ENCODE measurements at regions not wholly inside any gene's neighbourhood (a gene's known extent, or its start where the extent isn't known, plus 50 kb on each side); places are given as distances from the start of the nearest gene placed in this dataset.
"Not testable (repeated sequence)": the region's sequence is repeated elsewhere in the genome, so short reads cannot be mapped to it uniquely, and the experiment has no call there.

DNA sequence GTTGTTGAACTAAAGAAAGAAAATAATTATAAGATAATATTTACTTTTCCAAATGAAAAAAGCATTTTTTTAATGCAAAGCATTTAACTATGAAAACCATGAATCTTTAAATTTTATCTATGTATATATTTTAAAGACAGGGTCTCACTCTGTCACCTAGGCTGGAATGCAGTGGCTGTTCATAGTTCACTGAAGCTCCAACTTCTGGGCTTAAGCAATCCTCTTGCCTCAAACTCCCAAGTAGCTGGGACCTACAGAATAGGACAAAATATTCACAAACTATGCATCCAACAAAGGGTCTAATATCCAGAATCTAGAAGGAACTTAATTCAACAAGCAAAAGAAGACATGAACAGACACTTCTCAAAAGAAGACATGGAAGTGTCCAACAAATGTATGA, 55.9 kb upstream of the ALB start:
- DNase-seq (ENCODE audit: extremely low spot score, insufficient read length, low read depth) (no peak), FAIRE-seq (no peak)

- FAIRE-seq (no peak), DNase-seq (ENCODE audit: extremely low spot score, insufficient read length, low read depth) (no peak)
Measured at GRCh38 chr4:73347497-73347896, 56.6 kb upstream of the ALB start.

GRCh38 chr4:73345399-73345975, 58.6 kb upstream of the ALB start:
- DNase-seq (ENCODE audit: extremely low spot score, insufficient read length, low read depth) (no peak), FAIRE-seq (no peak)

GRCh38 chr4:73344106-73344505, 60.0 kb upstream of the ALB start:
- FAIRE-seq (no peak), DNase-seq (ENCODE audit: extremely low spot score, insufficient read length, low read depth) (no peak)

DNA sequence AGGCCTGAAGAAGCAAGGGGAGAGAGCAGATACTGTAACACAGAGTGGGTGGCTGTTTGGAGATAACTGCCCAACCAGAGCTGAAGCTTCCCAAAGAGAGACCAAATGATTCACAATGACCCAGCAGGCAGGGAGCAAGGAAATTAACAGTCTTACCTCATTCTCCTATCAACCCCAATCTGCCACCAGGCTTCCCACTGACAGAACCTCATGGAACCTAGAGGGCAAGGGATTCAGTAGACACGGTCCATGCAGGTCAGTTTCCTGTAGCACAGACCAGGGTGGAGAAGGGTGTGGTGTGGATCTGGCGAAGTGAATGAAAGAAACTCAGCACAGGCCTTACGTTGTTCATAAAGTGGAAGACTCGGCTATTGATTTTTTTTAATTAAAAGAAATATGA, 60.7 kb upstream of the ALB start:
- DNase-seq (ENCODE audit: extremely low spot score, insufficient read length, low read depth) (no peak), FAIRE-seq (no peak)

DNA sequence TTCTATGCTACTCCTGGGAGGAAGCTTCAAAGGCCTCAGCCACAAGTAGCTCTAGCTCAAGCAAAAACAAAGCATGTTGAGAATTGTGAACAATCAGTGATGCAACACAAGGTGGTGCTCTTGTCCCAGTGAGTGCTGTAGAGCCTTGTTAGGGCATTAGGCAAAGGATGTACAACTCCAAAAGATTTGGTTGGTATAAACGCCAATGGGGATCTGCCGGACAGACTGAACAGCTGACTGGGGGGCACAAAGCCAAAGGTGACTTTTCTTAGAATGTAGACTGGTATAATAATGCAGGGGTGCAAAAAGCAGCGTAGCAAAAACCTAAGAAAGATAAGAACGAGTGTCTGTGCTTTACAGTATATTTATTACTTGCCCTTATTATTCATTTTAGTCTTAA, 62.6 kb upstream of the ALB start:
- no peak for DNase-seq (ENCODE audit: extremely low spot score, insufficient read length, low read depth)
- FAIRE-seq, result no peak

- FAIRE-seq (no peak), DNase-seq (ENCODE audit: extremely low spot score, insufficient read length, low read depth) (no peak)
Measured at GRCh38 chr4:73340917-73341316, 63.2 kb upstream of the ALB start.

DNA sequence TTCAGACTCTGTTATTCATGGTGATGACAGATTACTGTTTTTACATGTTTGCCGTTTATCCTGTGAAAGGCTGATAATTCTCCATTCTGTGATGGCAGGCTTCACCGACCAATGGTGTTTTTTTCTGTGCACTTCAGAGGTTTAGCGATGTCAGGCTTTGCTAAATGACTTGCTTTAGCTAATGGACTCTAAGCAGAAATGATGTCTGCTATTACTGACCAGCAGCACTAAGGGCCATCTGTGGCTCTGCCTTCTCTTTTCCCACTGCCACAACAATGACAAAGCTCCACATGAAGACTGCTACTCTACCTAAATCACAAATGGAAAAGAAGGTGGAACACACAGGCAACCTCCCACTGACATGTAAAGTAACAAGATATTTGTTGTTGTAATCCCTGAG, 68.4 kb upstream of the ALB start:
- DNase-seq (ENCODE audit: extremely low spot score, insufficient read length, low read depth) (no peak), FAIRE-seq (no peak)

DNA sequence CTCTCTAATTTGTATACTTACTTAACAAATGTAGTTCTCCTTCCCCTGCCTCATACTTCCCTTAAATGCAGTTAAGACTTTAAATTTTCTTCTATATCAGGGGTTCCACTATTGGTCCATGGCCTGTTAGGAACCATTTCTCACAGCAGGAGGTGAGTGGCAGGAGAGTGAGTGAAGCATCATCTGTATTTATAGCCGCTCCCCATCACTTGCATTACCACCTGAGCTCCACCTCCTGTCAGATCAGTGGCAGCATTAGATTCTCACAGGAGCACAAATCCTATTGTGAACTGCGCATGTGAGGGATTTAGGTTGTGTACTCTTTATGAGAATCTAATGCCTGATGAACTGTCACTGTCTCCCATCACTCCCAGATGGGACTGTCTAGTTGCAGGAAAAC, 72.1 kb upstream of the ALB start:
- DNase-seq (ENCODE audit: extremely low spot score, insufficient read length, low read depth); FAIRE-seq: not testable (repeated sequence)

DNA sequence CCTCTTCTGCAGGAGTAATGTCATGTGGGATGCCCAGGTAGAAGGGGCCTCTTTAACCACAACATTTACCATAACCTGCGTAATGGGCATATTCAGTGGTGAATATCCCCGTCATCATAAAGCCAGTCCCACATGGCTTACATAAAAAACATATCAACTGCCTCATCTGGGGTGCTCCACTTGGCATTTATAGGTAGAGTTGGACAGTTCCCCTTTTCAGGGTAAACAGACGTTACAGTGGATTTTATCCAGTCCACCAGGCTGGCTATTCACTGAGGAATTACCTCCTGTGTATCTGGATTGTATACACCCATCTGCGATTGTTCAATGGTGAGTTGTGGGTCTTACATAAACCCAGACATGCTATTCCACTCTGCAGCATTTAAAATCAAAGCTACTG, 70.7 kb upstream of the ANKRD17 start:
- no peak for DNase-seq (ENCODE audit: extremely low spot score, insufficient read length, low read depth)
- no peak for FAIRE-seq

GRCh38 chr4:73325776-73326175, 67.2 kb upstream of the ANKRD17 start:
- not testable (repeated sequence) for FAIRE-seq; DNase-seq (ENCODE audit: extremely low spot score, insufficient read length, low read depth)

DNA sequence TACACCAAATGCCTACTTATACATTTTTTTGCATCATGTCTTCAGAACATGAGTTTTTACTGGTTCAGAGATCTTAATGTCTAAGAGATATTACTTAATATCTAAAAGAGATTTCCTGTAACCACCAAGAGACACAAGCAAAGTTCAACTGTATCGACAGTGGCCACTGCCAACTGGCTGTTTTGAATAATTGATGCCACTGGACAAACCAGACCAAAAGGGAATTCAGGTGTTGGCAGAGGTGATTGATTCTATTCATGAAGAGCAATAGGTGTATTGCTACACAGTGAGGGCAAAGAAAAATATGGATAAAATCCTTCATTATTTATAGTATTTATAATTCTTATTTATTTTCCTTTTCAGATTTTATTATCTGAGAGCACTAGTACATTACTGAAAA, 58.5 kb upstream of the ANKRD17 start:
- no peak for FAIRE-seq
- DNase-seq (ENCODE audit: extremely low spot score, insufficient read length, low read depth), result no peak

DNA sequence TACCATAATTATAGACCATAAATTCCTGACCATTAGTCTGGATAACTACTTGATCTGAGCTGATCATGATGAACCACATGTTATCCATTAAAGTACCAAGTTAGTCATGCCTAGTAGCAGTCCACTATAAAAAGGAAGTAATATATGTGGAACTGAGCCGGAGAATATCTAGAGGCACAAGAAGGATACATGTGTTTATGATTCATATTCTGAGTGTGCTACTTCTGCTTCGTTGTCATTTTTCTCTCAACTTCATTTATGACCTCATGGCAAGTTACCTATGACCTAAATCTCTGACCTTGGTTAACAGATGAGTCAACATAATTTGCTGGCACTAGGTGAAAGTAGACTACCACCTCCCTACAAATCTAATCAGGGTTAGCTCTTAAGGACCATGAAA, 56.5 kb upstream of the ANKRD17 start:
- FAIRE-seq (no peak), DNase-seq (ENCODE audit: extremely low spot score, insufficient read length, low read depth) (no peak)

- no peak for FAIRE-seq
- DNase-seq (ENCODE audit: extremely low spot score, insufficient read length, low read depth), result no peak
Measured at GRCh38 chr4:73312967-73313366, 54.4 kb upstream of the ANKRD17 start.

GRCh38 chr4:73311428-73311827, 52.8 kb upstream of the ANKRD17 start:
- FAIRE-seq (peak; percentile 67), DNase-seq (ENCODE audit: extremely low spot score, insufficient read length, low read depth) (no peak)

DNA sequence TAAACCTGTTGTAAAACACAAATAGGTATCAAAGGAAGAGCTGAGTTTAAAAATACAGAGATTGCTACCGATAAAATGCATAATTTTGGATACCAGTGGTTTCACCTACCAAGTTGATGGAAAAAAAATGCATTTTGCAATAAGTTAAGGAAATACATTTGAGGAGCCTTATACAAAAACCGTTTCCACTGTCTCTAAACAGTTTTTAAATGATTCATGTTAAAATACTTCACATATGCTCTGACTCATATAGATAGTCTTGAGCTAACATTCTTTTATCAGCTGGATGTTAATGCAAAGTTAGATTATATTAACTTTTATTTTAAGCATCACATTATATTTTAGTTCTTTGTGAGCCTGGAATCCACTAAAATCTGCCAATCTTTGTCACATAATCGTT, 50.6 kb upstream of the ANKRD17 start:
- FAIRE-seq, result no peak
- no peak for DNase-seq (ENCODE audit: extremely low spot score, insufficient read length, low read depth)
